ENCODE measurements at regions not wholly inside any gene's neighbourhood (a gene's known extent, or its start where the extent isn't known, plus 50 kb on each side); places are given as distances from the start of the nearest gene placed in this dataset.

DNA sequence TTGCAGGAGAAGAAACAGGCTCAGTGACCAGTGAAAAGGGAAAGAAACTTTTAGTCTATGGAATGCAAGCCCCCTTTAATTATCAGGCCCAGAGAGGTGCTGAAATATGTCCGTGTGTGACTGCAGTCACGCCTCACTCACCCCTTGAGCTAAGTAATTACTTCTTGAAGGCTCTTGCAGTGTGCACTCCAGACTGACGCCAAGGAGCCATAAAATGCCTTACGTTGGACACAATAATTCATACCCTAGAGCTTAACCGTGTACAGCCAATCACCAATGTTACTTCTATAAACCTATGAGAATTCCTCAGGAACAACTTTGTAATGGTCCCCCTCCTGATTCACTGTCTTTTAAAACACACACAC, 242.2 kb downstream of the SYK start:
- DNase-seq (ENCODE audit: low read depth) (no peak), FAIRE-seq (no peak)
- H3K4me1 Mint-ChIP-seq (ENCODE audit: low read depth, unreplicated experiment), result peaks cover 23% of the 10 kb centered on the region
- Histone ChIP-seq H3K9ac (ENCODE audit: low read length) (no peak overlapping the region), H3K9me3 (ENCODE audit: insufficient read depth, low read depth, low read length) (no peaks in the 10 kb centered on the region), H3K27me3 (ENCODE audit: insufficient read depth, low read length) (no peaks in the 10 kb centered on the region), H2AFZ (ENCODE audit: low read depth, low read length) (no peak overlapping the region), H3K79me2 (ENCODE audit: insufficient read depth, low read length) (no peaks in the 10 kb centered on the region), H3K4me3 (ENCODE audit: insufficient read depth, low read depth, low read length) (no peak overlapping the region), H4K20me1 (ENCODE audit: insufficient read depth, low read length) (no peaks in the 10 kb centered on the region), H3K4me2 (ENCODE audit: low read length) (no peak overlapping the region), H3K36me3 (ENCODE audit: insufficient read depth, low read length) (no peaks in the 10 kb centered on the region), H3K4me1 (ENCODE audit: insufficient read depth, low read length) (peaks cover 13% of the 10 kb centered on the region), H3K27ac (ENCODE audit: low read depth, low read length) (no peak overlapping the region)
- peaks cover 2% of the 10 kb centered on the region for H3K27me3 Mint-ChIP-seq (ENCODE audit: low read depth, unreplicated experiment)
- no peaks in the 10 kb centered on the region for H3K36me3 Mint-ChIP-seq (ENCODE audit: low read depth, unreplicated experiment)
- peak overlapping the region; percentile 20 for H3K27ac Mint-ChIP-seq (ENCODE audit: unreplicated experiment)
- no peak for TF ChIP-seq EZH2 (IDR thresholded peaks at IDR 0.05; ENCODE audit: insufficient read depth, low read length)
- TF ChIP-seq, protein P1, sequence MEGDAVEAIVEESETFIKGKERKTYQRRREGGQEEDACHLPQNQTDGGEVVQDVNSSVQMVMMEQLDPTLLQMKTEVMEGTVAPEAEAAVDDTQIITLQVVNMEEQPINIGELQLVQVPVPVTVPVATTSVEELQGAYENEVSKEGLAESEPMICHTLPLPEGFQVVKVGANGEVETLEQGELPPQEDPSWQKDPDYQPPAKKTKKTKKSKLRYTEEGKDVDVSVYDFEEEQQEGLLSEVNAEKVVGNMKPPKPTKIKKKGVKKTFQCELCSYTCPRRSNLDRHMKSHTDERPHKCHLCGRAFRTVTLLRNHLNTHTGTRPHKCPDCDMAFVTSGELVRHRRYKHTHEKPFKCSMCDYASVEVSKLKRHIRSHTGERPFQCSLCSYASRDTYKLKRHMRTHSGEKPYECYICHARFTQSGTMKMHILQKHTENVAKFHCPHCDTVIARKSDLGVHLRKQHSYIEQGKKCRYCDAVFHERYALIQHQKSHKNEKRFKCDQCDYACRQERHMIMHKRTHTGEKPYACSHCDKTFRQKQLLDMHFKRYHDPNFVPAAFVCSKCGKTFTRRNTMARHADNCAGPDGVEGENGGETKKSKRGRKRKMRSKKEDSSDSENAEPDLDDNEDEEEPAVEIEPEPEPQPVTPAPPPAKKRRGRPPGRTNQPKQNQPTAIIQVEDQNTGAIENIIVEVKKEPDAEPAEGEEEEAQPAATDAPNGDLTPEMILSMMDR (IDR thresholded peaks at IDR 0.05; ENCODE audit: insufficient read depth, low read depth, low read length), result no peak
- H3K9me3 Mint-ChIP-seq (ENCODE audit: unreplicated experiment), result peaks cover 2% of the 10 kb centered on the region
- H3K4me3 Mint-ChIP-seq (ENCODE audit: unreplicated experiment), result no peak overlapping the region

DNA sequence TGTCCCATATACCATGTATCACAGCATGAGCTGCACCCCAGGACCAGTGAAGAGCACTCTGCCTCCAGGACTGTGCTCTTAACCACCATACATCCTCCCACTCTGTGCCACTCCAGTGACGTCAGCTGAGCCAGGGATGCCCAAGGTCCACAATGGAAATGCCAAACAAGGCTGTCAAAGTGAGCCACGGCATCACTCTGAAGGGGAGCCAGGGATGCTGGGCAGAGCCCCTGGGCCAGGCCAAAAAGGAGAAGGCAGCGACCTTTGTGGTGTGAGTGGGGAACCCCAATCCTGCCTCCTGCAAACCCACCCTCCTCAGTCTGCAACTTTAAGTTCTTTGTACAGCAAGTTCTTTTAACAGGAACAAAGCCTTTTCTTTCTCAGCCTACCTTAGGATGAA, 242.7 kb downstream of the SYK start:
- DNase-seq (ENCODE audit: low read depth) (no peak), FAIRE-seq (no peak)
- no peak overlapping the region for H3K4me3 Mint-ChIP-seq (ENCODE audit: unreplicated experiment)
- Histone ChIP-seq H3K4me3 (ENCODE audit: insufficient read depth, low read depth, low read length) (no peak overlapping the region), H3K27ac (ENCODE audit: low read depth, low read length) (no peak overlapping the region), H3K27me3 (ENCODE audit: insufficient read depth, low read length) (no peaks in the 10 kb centered on the region), H3K4me1 (ENCODE audit: insufficient read depth, low read length) (peaks cover 13% of the 10 kb centered on the region), H3K4me2 (ENCODE audit: low read length) (no peak overlapping the region), H3K9ac (ENCODE audit: low read length) (no peak overlapping the region), H2AFZ (ENCODE audit: low read depth, low read length) (no peak overlapping the region), H3K36me3 (ENCODE audit: insufficient read depth, low read length) (no peaks in the 10 kb centered on the region), H3K9me3 (ENCODE audit: insufficient read depth, low read depth, low read length) (no peaks in the 10 kb centered on the region), H3K79me2 (ENCODE audit: insufficient read depth, low read length) (no peaks in the 10 kb centered on the region), H4K20me1 (ENCODE audit: insufficient read depth, low read length) (no peaks in the 10 kb centered on the region)
- TF ChIP-seq, protein P1 (IDR thresholded peaks at IDR 0.05; ENCODE audit: insufficient read depth, low read depth, low read length), result no peak
- TF ChIP-seq EZH2 (IDR thresholded peaks at IDR 0.05; ENCODE audit: insufficient read depth, low read length), result no peak
- peaks cover 2% of the 10 kb centered on the region for H3K27me3 Mint-ChIP-seq (ENCODE audit: low read depth, unreplicated experiment)
- peaks cover 2% of the 10 kb centered on the region for H3K9me3 Mint-ChIP-seq (ENCODE audit: unreplicated experiment)
- H3K36me3 Mint-ChIP-seq (ENCODE audit: low read depth, unreplicated experiment), result no peaks in the 10 kb centered on the region
- no peak overlapping the region for H3K27ac Mint-ChIP-seq (ENCODE audit: unreplicated experiment)
- peaks cover 23% of the 10 kb centered on the region for H3K4me1 Mint-ChIP-seq (ENCODE audit: low read depth, unreplicated experiment)

DNA sequence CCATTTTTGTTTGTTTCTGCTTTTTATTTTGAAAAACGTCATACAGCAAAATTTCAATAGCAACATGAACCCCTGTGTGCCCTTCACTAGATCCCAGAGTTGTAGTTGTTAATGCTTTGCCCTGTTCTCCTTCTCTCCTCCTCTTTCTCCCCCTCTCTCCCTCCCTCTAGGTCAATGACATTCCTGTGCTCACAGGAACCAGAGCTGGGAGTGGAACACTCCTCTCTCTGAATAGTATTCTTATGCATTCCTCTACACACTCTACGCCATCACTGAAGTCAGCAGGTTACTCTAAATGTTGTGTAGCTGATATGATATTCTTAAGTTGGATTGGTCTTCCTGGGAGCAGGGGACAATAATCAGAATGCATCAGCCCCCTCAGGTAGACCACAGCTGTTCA, 243.4 kb downstream of the SYK start:
- Mint-ChIP-seq H3K4me3 (ENCODE audit: unreplicated experiment) (no peak overlapping the region), H3K36me3 (ENCODE audit: low read depth, unreplicated experiment) (no peaks in the 10 kb centered on the region), H3K9me3 (ENCODE audit: unreplicated experiment) (peaks cover 2% of the 10 kb centered on the region), H3K27me3 (ENCODE audit: low read depth, unreplicated experiment) (peaks cover 2% of the 10 kb centered on the region), H3K27ac (ENCODE audit: unreplicated experiment) (peak overlapping the region; percentile 73), H3K4me1 (ENCODE audit: low read depth, unreplicated experiment) (peaks cover 23% of the 10 kb centered on the region)
- no peak for TF ChIP-seq EZH2 (IDR thresholded peaks at IDR 0.05; ENCODE audit: insufficient read depth, low read length)
- TF ChIP-seq, protein P1 (IDR thresholded peaks at IDR 0.05; ENCODE audit: insufficient read depth, low read depth, low read length), result no peak
- Histone ChIP-seq H3K9me3 (ENCODE audit: insufficient read depth, low read depth, low read length) (no peaks in the 10 kb centered on the region), H3K4me1 (ENCODE audit: insufficient read depth, low read length) (peaks cover 13% of the 10 kb centered on the region), H3K4me3 (ENCODE audit: insufficient read depth, low read depth, low read length) (no peak overlapping the region), H3K27me3 (ENCODE audit: insufficient read depth, low read length) (no peaks in the 10 kb centered on the region), H3K9ac (ENCODE audit: low read length) (no peak overlapping the region), H3K4me2 (ENCODE audit: low read length) (no peak overlapping the region), H3K27ac (ENCODE audit: low read depth, low read length) (no peak overlapping the region), H2AFZ (ENCODE audit: low read depth, low read length) (no peak overlapping the region), H3K36me3 (ENCODE audit: insufficient read depth, low read length) (no peaks in the 10 kb centered on the region), H3K79me2 (ENCODE audit: insufficient read depth, low read length) (no peaks in the 10 kb centered on the region), H4K20me1 (ENCODE audit: insufficient read depth, low read length) (no peaks in the 10 kb centered on the region)
- no peak for DNase-seq (ENCODE audit: low read depth)
- FAIRE-seq, result no peak

All from astrocyte (in vitro differentiated cells and primary cell).